ENCODE measurements at regions not wholly inside any gene's neighbourhood (a gene's known extent, or its start where the extent isn't known, plus 50 kb on each side); places are given as distances from the start of the nearest gene placed in this dataset.

DNA sequence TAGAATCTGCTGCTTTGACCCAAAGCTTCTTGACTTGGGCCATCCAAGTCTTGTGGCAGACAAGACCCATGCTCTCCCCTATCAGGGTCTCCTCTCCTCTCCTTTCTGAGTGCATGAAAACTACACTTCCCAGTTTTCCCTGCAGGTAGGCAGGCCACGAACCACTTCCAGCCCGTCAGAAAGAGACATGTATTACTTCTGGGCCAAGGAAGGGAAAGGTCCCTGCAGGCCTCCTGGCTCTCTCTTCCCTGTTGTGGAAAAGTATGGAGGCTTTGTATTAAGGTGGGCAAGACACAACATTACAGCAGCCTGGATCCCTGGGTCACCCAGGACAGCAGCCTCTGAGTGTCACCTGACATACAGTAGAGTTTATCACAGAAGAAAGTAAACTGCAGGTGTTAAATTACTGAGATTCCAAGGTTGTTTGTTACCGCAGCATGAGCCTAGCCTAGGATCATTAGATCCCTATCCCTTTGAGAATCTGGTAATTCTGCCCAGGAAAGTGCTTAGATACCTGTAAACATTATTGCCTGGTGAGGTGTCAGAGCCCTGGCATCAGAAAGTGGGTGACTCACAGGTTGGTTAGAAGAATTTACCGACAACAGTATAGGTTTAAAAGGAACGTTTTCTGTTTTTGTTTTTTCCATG is 717.3 kb downstream of the MATN1 start (continued):
- no peak for TF ChIP-seq ZNF441 (CRISPR knock-in tag; IDR thresholded peaks at IDR 0.05; ENCODE audit: borderline replicate concordance)
- TF ChIP-seq NR3C1 (CRISPR knock-in tag; IDR thresholded peaks at IDR 0.05), result no peak
- no peak for TF ChIP-seq ZBTB42 (CRISPR knock-in tag; IDR thresholded peaks at IDR 0.05)
- TF ChIP-seq CEBPG (CRISPR knock-in tag; IDR thresholded peaks at IDR 0.05), result no peak
- TF ChIP-seq ERF (CRISPR knock-in tag; IDR thresholded peaks at IDR 0.05), result no peak
- no peak for TF ChIP-seq ZNF598 (CRISPR knock-in tag; IDR thresholded peaks at IDR 0.05; ENCODE audit: borderline replicate concordance)
- TF ChIP-seq, protein P1, sequence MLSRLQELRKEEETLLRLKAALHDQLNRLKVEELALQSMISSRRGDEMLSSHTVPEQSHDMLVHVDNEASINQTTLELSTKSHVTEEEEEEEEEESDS (CRISPR knock-in tag; IDR thresholded peaks at IDR 0.05; ENCODE audit: borderline replicate concordance), result no peak
- no peak for TF ChIP-seq SRSF4 (IDR thresholded peaks at IDR 0.05; ENCODE audit: low read depth, low read length, poor library complexity, severe bottlenecking)

DNA sequence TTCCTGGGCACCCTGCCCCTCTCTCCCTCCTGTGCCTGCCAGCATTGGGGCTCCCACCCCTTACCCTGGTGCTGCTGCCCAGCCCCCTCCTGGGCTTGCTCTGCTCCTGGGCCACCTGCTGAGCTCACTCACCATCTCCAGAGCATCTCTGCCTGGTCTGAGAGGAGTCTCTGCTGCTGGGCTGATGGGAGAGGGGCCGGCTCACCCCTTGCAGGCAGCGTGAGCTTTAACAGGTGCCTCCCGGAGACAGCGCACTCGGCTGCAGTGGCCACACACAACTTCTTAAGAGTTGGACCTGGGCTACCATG is 721.7 kb downstream of the MATN1 start:
- Histone ChIP-seq H3K27ac (ENCODE audit: extremely low read length, insufficient read depth, low read length) (no peak overlapping the region), H3K4me3 (replicated peaks in 1 of 3; ENCODE audit: insufficient read depth in 1 of 3, low read depth in 2 of 3, low read length in 3 of 3) (no peak overlapping the region), H3K4me2 (ENCODE audit: low read depth, low read length) (no peak overlapping the region), H3K36me3 (replicated peaks in 1 of 2; ENCODE audit: control insufficient read depth in 1 of 2, insufficient read depth in 2 of 2, low read length in 2 of 2) (no peaks in the 10 kb centered on the region), H3K79me2 (ENCODE audit: insufficient read depth, low read length) (no peaks in the 10 kb centered on the region), H3K4me1 (ENCODE audit: insufficient read depth, low read length) (no peaks in the 10 kb centered on the region), H4K20me1 (ENCODE audit: insufficient read depth, low read length) (no peaks in the 10 kb centered on the region), H3K9me3 (ENCODE audit: low read length) (no peaks in the 10 kb centered on the region), H3K27me3 (ENCODE audit: control insufficient read depth in 1 of 2, insufficient read depth in 2 of 2, low read length in 2 of 2) (peaks cover 0 to 2% of the 10 kb centered on the region in 2 experiments; a peak in 1 of 5 replicates), H3K9ac (ENCODE audit: insufficient read depth, low read depth, low read length) (no peak overlapping the region), H2AFZ (ENCODE audit: low read length) (no peak overlapping the region)
- in situ Hi-C loops (cut with HindIII; ENCODE audit: extremely low pct_ligation_motif_present, low pct_unique_long_range_greater_than_20kb), result no loop called here
- CTCF ChIA-PET (ENCODE audit: low intra/inter-chr PET ratio, low total read pairs), result no interaction called here
- FAIRE-seq (no peak), ATAC-seq (no peak), DNase-seq (ENCODE audit: low spot score) (no peak)
- no CpG with 5 or more reads among the region's 5 CpGs for WGBS (ENCODE audit: low lambda C conversion rate)
- intact Hi-C loops (cut with micrococcal nuclease; ENCODE audit: unreplicated experiment), result no loop called here
- BruUV-seq (replicated peaks), result no TSS peak
- POLR2A ChIA-PET, result no interaction called here
- TF ChIP-seq ONECUT2 (CRISPR knock-in tag; IDR thresholded peaks at IDR 0.05) (no peak), BORCS8-MEF2B (CRISPR knock-in tag; IDR thresholded peaks at IDR 0.05) (no peak), TGIF2 (CRISPR knock-in tag; IDR thresholded peaks at IDR 0.05) (no peak), FOXP1 (IDR thresholded peaks at IDR 0.05) (no peak), FOXP1 (CRISPR knock-in tag; IDR thresholded peaks at IDR 0.05) (no peak), ZSCAN30 (CRISPR knock-in tag; IDR thresholded peaks at IDR 0.05) (no peak), CENPT (CRISPR knock-in tag; IDR thresholded peaks at IDR 0.05; ENCODE audit: low read depth) (no peak), AGO1 (IDR thresholded peaks at IDR 0.05; ENCODE audit: low read depth, low read length, poor library complexity, severe bottlenecking) (no peak), HNRNPUL1 (IDR thresholded peaks at IDR 0.05; ENCODE audit: low read depth, low read length) (no peak), ZNF543 (CRISPR knock-in tag; IDR thresholded peaks at IDR 0.05) (no peak), ZBTB7A (CRISPR knock-in tag; IDR thresholded peaks at IDR 0.05) (no peak)
- TF ChIP-seq, protein P2, sequence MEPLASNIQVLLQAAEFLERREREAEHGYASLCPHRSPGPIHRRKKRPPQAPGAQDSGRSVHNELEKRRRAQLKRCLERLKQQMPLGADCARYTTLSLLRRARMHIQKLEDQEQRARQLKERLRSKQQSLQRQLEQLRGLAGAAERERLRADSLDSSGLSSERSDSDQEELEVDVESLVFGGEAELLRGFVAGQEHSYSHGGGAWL (CRISPR knock-in tag; IDR thresholded peaks at IDR 0.05), result no peak
- TF ChIP-seq, protein P3, sequence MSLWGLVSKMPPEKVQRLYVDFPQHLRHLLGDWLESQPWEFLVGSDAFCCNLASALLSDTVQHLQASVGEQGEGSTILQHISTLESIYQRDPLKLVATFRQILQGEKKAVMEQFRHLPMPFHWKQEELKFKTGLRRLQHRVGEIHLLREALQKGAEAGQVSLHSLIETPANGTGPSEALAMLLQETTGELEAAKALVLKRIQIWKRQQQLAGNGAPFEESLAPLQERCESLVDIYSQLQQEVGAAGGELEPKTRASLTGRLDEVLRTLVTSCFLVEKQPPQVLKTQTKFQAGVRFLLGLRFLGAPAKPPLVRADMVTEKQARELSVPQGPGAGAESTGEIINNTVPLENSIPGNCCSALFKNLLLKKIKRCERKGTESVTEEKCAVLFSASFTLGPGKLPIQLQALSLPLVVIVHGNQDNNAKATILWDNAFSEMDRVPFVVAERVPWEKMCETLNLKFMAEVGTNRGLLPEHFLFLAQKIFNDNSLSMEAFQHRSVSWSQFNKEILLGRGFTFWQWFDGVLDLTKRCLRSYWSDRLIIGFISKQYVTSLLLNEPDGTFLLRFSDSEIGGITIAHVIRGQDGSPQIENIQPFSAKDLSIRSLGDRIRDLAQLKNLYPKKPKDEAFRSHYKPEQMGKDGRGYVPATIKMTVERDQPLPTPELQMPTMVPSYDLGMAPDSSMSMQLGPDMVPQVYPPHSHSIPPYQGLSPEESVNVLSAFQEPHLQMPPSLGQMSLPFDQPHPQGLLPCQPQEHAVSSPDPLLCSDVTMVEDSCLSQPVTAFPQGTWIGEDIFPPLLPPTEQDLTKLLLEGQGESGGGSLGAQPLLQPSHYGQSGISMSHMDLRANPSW (CRISPR knock-in tag; IDR thresholded peaks at IDR 0.05; ENCODE audit: borderline replicate concordance), result no peak
- TF ChIP-seq, protein P4, sequence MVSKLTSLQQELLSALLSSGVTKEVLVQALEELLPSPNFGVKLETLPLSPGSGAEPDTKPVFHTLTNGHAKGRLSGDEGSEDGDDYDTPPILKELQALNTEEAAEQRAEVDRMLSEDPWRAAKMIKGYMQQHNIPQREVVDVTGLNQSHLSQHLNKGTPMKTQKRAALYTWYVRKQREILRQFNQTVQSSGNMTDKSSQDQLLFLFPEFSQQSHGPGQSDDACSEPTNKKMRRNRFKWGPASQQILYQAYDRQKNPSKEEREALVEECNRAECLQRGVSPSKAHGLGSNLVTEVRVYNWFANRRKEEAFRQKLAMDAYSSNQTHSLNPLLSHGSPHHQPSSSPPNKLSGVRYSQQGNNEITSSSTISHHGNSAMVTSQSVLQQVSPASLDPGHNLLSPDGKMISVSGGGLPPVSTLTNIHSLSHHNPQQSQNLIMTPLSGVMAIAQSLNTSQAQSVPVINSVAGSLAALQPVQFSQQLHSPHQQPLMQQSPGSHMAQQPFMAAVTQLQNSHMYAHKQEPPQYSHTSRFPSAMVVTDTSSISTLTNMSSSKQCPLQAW (CRISPR knock-in tag; IDR thresholded peaks at IDR 0.05), result no peak
